PC-9 (cell line): ENCODE measurements at regions not wholly inside any gene's neighbourhood (a gene's known extent, or its start where the extent isn't known, plus 50 kb on each side); places are given as distances from the start of the nearest gene placed in this dataset.

Experiments
- BruUV-seq: library from RNA; stranded (reverse); fragments of 400-500 nt; replicated peaks from 2 replicates; lab custom pipeline; 2021; lab: Mats Ljungman, UMichigan
- CTCF ChIA-PET: fragments of 300-600 bp; sonication (Branson Sonifier 250); formaldehyde crosslinking; loops from one replicate; lab custom pipeline; 2022; ENCODE audit warnings: antibody characterized with exemption; lab: Charles Lee
- POLR2A ChIA-PET: fragments of 300-600 bp; sonication (Branson Sonifier 250); formaldehyde crosslinking; loops from one replicate; lab custom pipeline; 2022; ENCODE audit warnings: antibody characterized with exemption; ENCODE audit not compliant: unreplicated experiment; lab: Charles Lee
- DNase-seq, 2 experiments: peaks; one replicate each; pipeline versions ENCODE4 v3.0.0 to v3.0.0-alpha.2; 2015 to 2022; ENCODE audit warnings: mixed read lengths in 1 of 2
- H2AFZ ChIP-seq: fragments of 200-600 bp; sonication (generic); 2 replicates; pipeline ENCODE4 v1.8.1; 2017; ENCODE audit warnings: antibody characterized with exemption
- H3F3A ChIP-seq: fragments of 200-600 bp; sonication (generic); 2 replicates; pipeline ENCODE4 v1.8.1; 2017; ENCODE audit warnings: antibody characterized with exemption, mild to moderate bottlenecking, low read depth; ENCODE audit not compliant: insufficient read depth
- H3K27ac ChIP-seq: fragments of 200-600 bp; sonication (generic); 2 replicates; pipeline ENCODE4 v1.6.1; 2016; ENCODE audit warnings: mixed run types
- H3K27me3 ChIP-seq: fragments of 200-600 bp; sonication (generic); 2 replicates; pipeline ENCODE4 v1.6.1; 2016; ENCODE audit warnings: low read depth, mixed run types; ENCODE audit not compliant: insufficient read depth
- H3K36me3 ChIP-seq: fragments of 200-600 bp; sonication (generic); 2 replicates; pipeline ENCODE4 v1.6.1; 2016; ENCODE audit warnings: low read depth, mixed run types
- H3K4me1 ChIP-seq: fragments of 200-600 bp; sonication (generic); replicated peaks from 2 replicates; pipeline ENCODE4 v1.6.1; 2016; ENCODE audit warnings: mixed run types; ENCODE audit not compliant: insufficient read depth
- H3K4me2 ChIP-seq: fragments of 200-600 bp; sonication (generic); 2 replicates; pipeline ENCODE4 v1.6.1; 2017; ENCODE audit warnings: mixed run types
- H3K4me3 ChIP-seq: fragments of 200-600 bp; sonication (generic); 2 replicates; pipeline ENCODE4 v1.6.1; 2016; ENCODE audit warnings: mixed run types
- H3K79me2 ChIP-seq: fragments of 200-600 bp; sonication (generic); 2 replicates; pipeline ENCODE4 v1.6.1; 2017; ENCODE audit warnings: low read depth, mixed run types
- H3K9me2 ChIP-seq: fragments of 200-600 bp; sonication (generic); 2 replicates; pipeline ENCODE4 v1.8.1; 2017; ENCODE audit warnings: mild to moderate bottlenecking; ENCODE audit not compliant: insufficient read depth
- H3K9me3 ChIP-seq: fragments of 200-600 bp; sonication (generic); 2 replicates; pipeline ENCODE4 v1.8.1; 2016; ENCODE audit warnings: low read depth; ENCODE audit not compliant: insufficient read depth
- H4K20me1 ChIP-seq: fragments of 200-600 bp; sonication (generic); 2 replicates; pipeline ENCODE4 v1.8.1; 2017; ENCODE audit not compliant: insufficient read depth
- EZH2 ChIP-seq: fragments of 200-600 bp; sonication (generic); IDR thresholded peaks from 2 replicates; pipeline ENCODE4 v1.8.0; 2017; ENCODE audit warnings: antibody characterized with exemption, low read depth
- intact Hi-C: fragments of 100-400 bp; cut with micrococcal nuclease; formaldehyde crosslinking; loops from one replicate; pipeline ENCODE4 v1.10.0; 2022; ENCODE audit not compliant: unreplicated experiment
- TF ChIP-seq, protein P1 (sequence below): fragments of 200-600 bp; sonication (generic); conservative IDR thresholded peaks from 2 replicates; pipeline ENCODE4 v1.6.1; 2017; ENCODE audit warnings: mixed run types, antibody characterized with exemption, mild to moderate bottlenecking, moderate library complexity

DNA sequence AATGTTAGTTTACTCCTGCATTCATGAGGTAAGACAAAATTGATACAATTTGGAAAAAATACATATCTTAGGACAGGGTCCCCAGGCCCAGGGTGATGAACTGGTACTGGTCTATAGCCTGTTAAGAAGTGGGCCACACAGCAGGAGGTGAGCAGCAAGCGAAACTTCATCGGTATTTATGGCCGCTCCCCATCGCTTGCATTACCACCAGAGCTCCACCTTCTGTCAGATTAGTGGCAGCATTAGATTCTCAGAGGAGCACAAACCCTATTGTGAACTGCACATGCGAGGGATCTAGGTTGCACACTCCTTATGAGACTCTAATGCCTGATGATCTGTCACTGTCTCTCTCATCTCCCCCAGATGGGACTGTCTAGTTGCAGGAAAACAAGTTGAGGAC, 880.6 kb downstream of the MCTP2 start:
- no peaks in the 10 kb centered on the region for H4K20me1 ChIP-seq
- no TSS peak for BruUV-seq

DNA sequence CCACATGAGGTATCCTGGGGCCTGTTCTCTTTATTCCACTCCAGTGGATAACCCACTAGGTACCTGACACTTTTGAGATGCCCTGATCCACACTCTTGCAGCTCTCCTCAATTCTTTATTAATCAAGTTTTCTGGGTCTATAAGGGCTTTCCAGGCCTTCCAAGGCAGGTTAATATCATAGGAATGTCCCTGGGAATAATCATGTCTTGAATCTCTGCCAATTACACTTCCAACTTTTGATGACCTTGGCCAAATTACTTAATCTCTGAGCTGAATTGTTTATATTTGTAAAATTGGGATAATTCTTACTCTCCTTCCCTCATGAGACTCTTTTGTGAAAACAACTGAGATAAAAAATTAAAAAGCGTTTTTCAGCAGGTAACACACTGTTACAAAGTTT, 881.7 kb downstream of the MCTP2 start:
- DNase-seq: no peak
- H3K4me3 ChIP-seq: no peak overlapping the region
- no peaks in the 10 kb centered on the region for H3K9me3 ChIP-seq
- ChIA-PET POLR2A (interaction anchor here (0.6 kb wide), 1 partner anchor 875 kb away, joined by 11 read pairs; no protein-coding TSS in a partner anchor), CTCF (no interaction called here)
- H3K27me3 ChIP-seq: no peaks in the 10 kb centered on the region
- H4K20me1 ChIP-seq: no peaks in the 10 kb centered on the region
- no peaks in the 10 kb centered on the region for H3F3A ChIP-seq
- no peaks in the 10 kb centered on the region for H3K9me2 ChIP-seq
- H3K4me1 ChIP-seq: no peaks in the 10 kb centered on the region
- intact Hi-C loops: no loop called here
- no peaks in the 10 kb centered on the region for H3K79me2 ChIP-seq
- no TSS peak for BruUV-seq
- H2AFZ ChIP-seq: no peak overlapping the region
- H3K4me2 ChIP-seq: no peak overlapping the region
- TF ChIP-seq, protein P1, sequence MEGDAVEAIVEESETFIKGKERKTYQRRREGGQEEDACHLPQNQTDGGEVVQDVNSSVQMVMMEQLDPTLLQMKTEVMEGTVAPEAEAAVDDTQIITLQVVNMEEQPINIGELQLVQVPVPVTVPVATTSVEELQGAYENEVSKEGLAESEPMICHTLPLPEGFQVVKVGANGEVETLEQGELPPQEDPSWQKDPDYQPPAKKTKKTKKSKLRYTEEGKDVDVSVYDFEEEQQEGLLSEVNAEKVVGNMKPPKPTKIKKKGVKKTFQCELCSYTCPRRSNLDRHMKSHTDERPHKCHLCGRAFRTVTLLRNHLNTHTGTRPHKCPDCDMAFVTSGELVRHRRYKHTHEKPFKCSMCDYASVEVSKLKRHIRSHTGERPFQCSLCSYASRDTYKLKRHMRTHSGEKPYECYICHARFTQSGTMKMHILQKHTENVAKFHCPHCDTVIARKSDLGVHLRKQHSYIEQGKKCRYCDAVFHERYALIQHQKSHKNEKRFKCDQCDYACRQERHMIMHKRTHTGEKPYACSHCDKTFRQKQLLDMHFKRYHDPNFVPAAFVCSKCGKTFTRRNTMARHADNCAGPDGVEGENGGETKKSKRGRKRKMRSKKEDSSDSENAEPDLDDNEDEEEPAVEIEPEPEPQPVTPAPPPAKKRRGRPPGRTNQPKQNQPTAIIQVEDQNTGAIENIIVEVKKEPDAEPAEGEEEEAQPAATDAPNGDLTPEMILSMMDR: no peak
- TF ChIP-seq EZH2: no peak
- no peak overlapping the region for H3K27ac ChIP-seq
- no peaks in the 10 kb centered on the region for H3K36me3 ChIP-seq

More for the DNA sequence above, 880.6 kb downstream of the MCTP2 start:
- Histone ChIP-seq H3K27me3 (no peaks in the 10 kb centered on the region), H3K9me3 (no peaks in the 10 kb centered on the region), H3K27ac (no peak overlapping the region), H3K4me3 (no peak overlapping the region), H3K36me3 (no peaks in the 10 kb centered on the region), H2AFZ (no peak overlapping the region), H3K4me2 (no peak overlapping the region), H3F3A (no peaks in the 10 kb centered on the region), H3K79me2 (no peaks in the 10 kb centered on the region), H3K9me2 (no peaks in the 10 kb centered on the region), H3K4me1 (no peaks in the 10 kb centered on the region)
- CTCF ChIA-PET: no interaction called here
- POLR2A ChIA-PET: no interaction called here
- TF ChIP-seq EZH2: no peak
- TF ChIP-seq, protein P1: no peak
- intact Hi-C loops: no loop called here
- DNase-seq: no peak

DNA sequence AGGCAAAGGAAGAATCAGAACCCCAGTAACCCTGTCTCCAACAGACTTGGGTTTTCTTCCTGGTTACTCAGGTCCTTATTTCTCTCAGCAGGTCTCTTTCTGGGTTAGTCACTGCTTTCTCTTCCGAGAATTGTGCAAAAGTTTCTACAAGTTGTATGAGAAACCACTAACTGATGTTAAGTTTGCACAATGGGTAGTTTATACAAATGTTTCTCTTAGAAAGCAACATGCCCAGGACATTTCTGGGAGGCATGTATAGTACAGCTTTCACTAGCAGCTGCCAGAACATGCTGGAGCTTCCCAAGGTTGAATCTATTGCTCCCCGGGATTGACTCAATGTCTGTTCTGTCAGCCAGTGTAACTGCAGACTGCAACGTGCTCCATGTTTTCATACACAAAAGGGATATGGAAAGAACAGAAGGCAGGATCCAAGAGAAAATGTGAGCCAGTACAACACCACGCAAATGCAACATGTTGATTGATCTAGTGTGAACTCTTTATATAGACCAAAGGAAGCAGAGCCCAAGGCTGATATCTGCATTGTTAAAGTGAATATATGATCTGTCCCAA, 887.8 kb downstream of the MCTP2 start:
- H2AFZ ChIP-seq: no peak overlapping the region
- no peak for DNase-seq
- no TSS peak for BruUV-seq
- H3K9me2 ChIP-seq: no peaks in the 10 kb centered on the region
- H3K4me1 ChIP-seq: no peaks in the 10 kb centered on the region
- no peaks in the 10 kb centered on the region for H3K27me3 ChIP-seq
- H4K20me1 ChIP-seq: no peaks in the 10 kb centered on the region
- ChIA-PET POLR2A (no interaction called here), CTCF (no interaction called here)
- no peak overlapping the region for H3K27ac ChIP-seq
- TF ChIP-seq, protein P1: no peak
- no peak for TF ChIP-seq EZH2
- no peak overlapping the region for H3K4me3 ChIP-seq
- intact Hi-C loops: no loop called here
- no peaks in the 10 kb centered on the region for H3K36me3 ChIP-seq
- H3K4me2 ChIP-seq: no peak overlapping the region
- H3K79me2 ChIP-seq: no peaks in the 10 kb centered on the region
- no peaks in the 10 kb centered on the region for H3K9me3 ChIP-seq
- H3F3A ChIP-seq: no peaks in the 10 kb centered on the region
